ENCODE measurements at regions not wholly inside any gene's neighbourhood (a gene's known extent, or its start where the extent isn't known, plus 50 kb on each side); places are given as distances from the start of the nearest gene placed in this dataset.
A peak's percentile ranks its signal among the peaks of the same experiment; 100 is the strongest.

DNA sequence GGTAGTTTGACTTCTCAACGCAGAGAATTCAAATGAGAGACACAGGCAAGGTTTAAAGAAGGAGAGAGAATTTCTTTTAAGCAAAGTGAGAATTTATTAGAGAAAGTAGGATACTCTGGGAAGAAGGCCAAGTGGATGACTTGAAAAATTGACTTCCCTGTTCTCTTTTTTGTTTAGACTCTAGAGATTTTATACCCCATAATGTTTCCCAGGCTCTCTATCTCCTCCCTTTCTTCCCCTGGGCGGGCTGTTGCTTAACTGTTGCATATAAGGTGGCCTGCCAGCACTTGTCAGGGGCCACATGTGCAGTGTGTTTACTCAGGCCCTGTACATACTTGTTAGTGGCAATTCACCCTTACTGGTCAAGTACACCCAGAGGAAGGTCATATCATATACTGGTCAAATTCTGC lies 403.7 kb downstream of the SLC6A15 start:
- H3K9me3 ChIP-seq (replicated peaks in 1 of 2; ENCODE audit: control insufficient read depth in 1 of 2, insufficient read depth in 1 of 2, low read length in 2 of 2) = no peaks in the 10 kb centered on the region
- H3K27me3 ChIP-seq (ENCODE audit: control insufficient read depth in 2 of 2, insufficient read depth in 2 of 2, low read length in 2 of 2) = no peaks in the 10 kb centered on the region
- TF ChIP-seq, protein P1, sequence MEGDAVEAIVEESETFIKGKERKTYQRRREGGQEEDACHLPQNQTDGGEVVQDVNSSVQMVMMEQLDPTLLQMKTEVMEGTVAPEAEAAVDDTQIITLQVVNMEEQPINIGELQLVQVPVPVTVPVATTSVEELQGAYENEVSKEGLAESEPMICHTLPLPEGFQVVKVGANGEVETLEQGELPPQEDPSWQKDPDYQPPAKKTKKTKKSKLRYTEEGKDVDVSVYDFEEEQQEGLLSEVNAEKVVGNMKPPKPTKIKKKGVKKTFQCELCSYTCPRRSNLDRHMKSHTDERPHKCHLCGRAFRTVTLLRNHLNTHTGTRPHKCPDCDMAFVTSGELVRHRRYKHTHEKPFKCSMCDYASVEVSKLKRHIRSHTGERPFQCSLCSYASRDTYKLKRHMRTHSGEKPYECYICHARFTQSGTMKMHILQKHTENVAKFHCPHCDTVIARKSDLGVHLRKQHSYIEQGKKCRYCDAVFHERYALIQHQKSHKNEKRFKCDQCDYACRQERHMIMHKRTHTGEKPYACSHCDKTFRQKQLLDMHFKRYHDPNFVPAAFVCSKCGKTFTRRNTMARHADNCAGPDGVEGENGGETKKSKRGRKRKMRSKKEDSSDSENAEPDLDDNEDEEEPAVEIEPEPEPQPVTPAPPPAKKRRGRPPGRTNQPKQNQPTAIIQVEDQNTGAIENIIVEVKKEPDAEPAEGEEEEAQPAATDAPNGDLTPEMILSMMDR (IDR thresholded peaks at IDR 0.05) = no peak
- H3K36me3 Mint-ChIP-seq = no peaks in the 10 kb centered on the region
- no peak overlapping the region for H3K4me3 ChIP-seq (replicated peaks in 1 of 3; ENCODE audit: low read depth in 2 of 3, low read length in 3 of 3)
- intact Hi-C loops (cut with micrococcal nuclease) = no loop called here
- H3K4me1 Mint-ChIP-seq = peaks cover 13% of the 10 kb centered on the region
- H3K9ac ChIP-seq (ENCODE audit: insufficient read depth, low read length, poor library complexity, severe bottlenecking) = no peak overlapping the region
- no peaks in the 10 kb centered on the region for H3K36me3 ChIP-seq (replicated peaks in 1 of 2; ENCODE audit: control insufficient read depth in 1 of 2, insufficient read depth in 2 of 2, low read length in 2 of 2)
- H3K9me3 Mint-ChIP-seq = peaks cover 0 to 1% (median 0%) of the 10 kb centered on the region in 7 donors
- no peak overlapping the region for H2AFZ ChIP-seq (ENCODE audit: insufficient read depth, low read depth, low read length, poor library complexity, severe bottlenecking)
- no peaks in the 10 kb centered on the region for H4K20me1 ChIP-seq (ENCODE audit: insufficient read depth, low read length)
- no peak overlapping the region for H3K27ac ChIP-seq (ENCODE audit: low read depth in 1 of 2, low read length in 2 of 2)
- peak overlapping the region in 1 of 7 donors; percentile 63 for H3K27ac Mint-ChIP-seq
- peak overlapping the region; percentile 9 for H3K4me2 ChIP-seq (replicated peaks; ENCODE audit: extremely low read depth, low read length, poor library complexity, severe bottlenecking)
- 20% methylated on average over 1 of the region's 2 CpGs for WGBS (ENCODE audit: insufficient coverage)
- no peak for DNase-seq
- no peak overlapping the region for H3K4me3 Mint-ChIP-seq
- peaks cover 0 to 2% (median 0%) of the 10 kb centered on the region in 3 donors for H3K27me3 Mint-ChIP-seq (ENCODE audit: low read depth in 3 of 3)
- H3K4me1 ChIP-seq (ENCODE audit: control insufficient read depth in 1 of 2, insufficient read depth in 2 of 2, low read length in 2 of 2) = peaks cover 0 to 5% of the 10 kb centered on the region in 2 donors
- H3K79me2 ChIP-seq (ENCODE audit: insufficient read depth, low read length) = no peaks in the 10 kb centered on the region

GRCh38 chr12:84507956-84508850 lies 404.4 kb downstream of the SLC6A15 start:
- H3K27me3 Mint-ChIP-seq (ENCODE audit: low read depth in 3 of 3) = peaks cover 0 to 2% (median 0%) of the 10 kb centered on the region in 3 donors
- H3K4me2 ChIP-seq (replicated peaks; ENCODE audit: extremely low read depth, low read length, poor library complexity, severe bottlenecking) = peak overlapping the region; percentile 9
- WGBS (ENCODE audit: insufficient coverage) = 36% methylated on average over 5 of the region's 6 CpGs
- peak overlapping the region; percentile 1 to 64 (median 39) for H3K27ac Mint-ChIP-seq
- H3K36me3 Mint-ChIP-seq = no peaks in the 10 kb centered on the region
- TF ChIP-seq, protein P1 (IDR thresholded peaks at IDR 0.05) = no peak
- peak overlapping the region; percentile 34 to 58 for H3K4me3 Mint-ChIP-seq
- peaks cover 13% of the 10 kb centered on the region for H3K4me1 Mint-ChIP-seq
- no peaks in the 10 kb centered on the region for H3K36me3 ChIP-seq (replicated peaks in 1 of 2; ENCODE audit: control insufficient read depth in 1 of 2, insufficient read depth in 2 of 2, low read length in 2 of 2)
- no peak overlapping the region for H3K9ac ChIP-seq (ENCODE audit: insufficient read depth, low read length, poor library complexity, severe bottlenecking)
- no peak overlapping the region for H3K27ac ChIP-seq (ENCODE audit: low read depth in 1 of 2, low read length in 2 of 2)
- H4K20me1 ChIP-seq (ENCODE audit: insufficient read depth, low read length) = no peaks in the 10 kb centered on the region
- no peaks in the 10 kb centered on the region for H3K27me3 ChIP-seq (ENCODE audit: control insufficient read depth in 2 of 2, insufficient read depth in 2 of 2, low read length in 2 of 2)
- DNase-seq = peak; percentile 4 to 50 (median 5)
- H3K79me2 ChIP-seq (ENCODE audit: insufficient read depth, low read length) = no peaks in the 10 kb centered on the region
- H3K9me3 Mint-ChIP-seq = peaks cover 0 to 1% (median 0%) of the 10 kb centered on the region in 7 donors
- H3K9me3 ChIP-seq (replicated peaks in 1 of 2; ENCODE audit: control insufficient read depth in 1 of 2, insufficient read depth in 1 of 2, low read length in 2 of 2) = no peaks in the 10 kb centered on the region
- intact Hi-C loops (cut with micrococcal nuclease) = no loop called here
- no peak overlapping the region for H3K4me3 ChIP-seq (replicated peaks in 1 of 3; ENCODE audit: low read depth in 2 of 3, low read length in 3 of 3)
- peaks cover 0 to 5% of the 10 kb centered on the region in 2 donors for H3K4me1 ChIP-seq (ENCODE audit: control insufficient read depth in 1 of 2, insufficient read depth in 2 of 2, low read length in 2 of 2)
- H2AFZ ChIP-seq (ENCODE audit: insufficient read depth, low read depth, low read length, poor library complexity, severe bottlenecking) = no peak overlapping the region

All from CD14-positive monocyte (primary cell).